ENCODE measurements at regions not wholly inside any gene's neighbourhood (a gene's known extent, or its start where the extent isn't known, plus 50 kb on each side); places are given as distances from the start of the nearest gene placed in this dataset.

DNA sequence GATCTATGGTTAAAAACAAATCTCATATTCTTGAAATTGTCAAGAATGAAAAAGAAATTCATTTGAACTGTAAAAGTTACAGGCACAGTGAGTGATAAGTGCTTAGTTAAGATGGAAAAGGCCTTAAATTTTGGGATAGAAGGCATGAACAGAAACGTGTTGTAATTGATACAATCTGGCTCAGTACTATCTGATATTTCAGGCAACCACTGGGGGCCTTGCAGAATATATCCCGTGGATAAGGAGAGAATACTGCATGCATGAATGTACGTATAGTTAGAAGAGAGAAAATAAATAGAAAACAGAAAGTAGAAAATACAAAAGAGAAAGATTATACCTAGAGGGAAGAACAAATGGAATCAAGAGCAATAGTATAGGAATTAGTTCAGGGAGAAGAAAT lies 741.4 kb upstream of the CCDC54 start:
- no peak overlapping the region for H3K9ac ChIP-seq
- H3K4me1 ChIP-seq (ENCODE audit: control insufficient read depth in 1 of 2, insufficient read depth in 2 of 2, low read depth in 1 of 2, low read length in 1 of 2): peaks cover 0 to 4% of the 10 kb centered on the region in 2 experiments; a peak in 1 of 4 replicates
- WGBS (ENCODE audit: low lambda C conversion rate): 62% methylated on average over 3 of the region's 3 CpGs

DNA sequence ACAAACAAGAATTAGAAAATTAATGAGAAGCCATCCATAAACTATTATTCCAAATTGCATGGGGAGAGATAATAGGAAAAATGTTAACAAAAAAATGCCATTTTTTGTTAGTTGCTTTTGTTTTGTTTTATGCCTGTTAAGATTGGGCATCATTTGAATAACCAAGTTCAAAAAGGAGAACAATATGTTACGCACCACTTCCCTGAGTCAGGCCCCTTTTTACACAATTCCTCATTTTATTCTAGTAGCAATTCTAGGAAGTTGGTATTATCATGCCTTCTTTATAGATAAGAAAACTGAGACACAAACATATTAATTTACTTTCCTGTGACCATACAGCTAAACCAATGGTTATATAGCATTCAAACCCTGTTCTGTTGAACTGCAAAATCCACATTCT lies 736.9 kb upstream of the CCDC54 start:
- no peaks in the 10 kb centered on the region for H3K36me3 ChIP-seq (replicated peaks in 1 of 2; ENCODE audit: control insufficient read depth in 1 of 2, insufficient read depth in 2 of 2, low read length in 1 of 2)
- no peaks in the 10 kb centered on the region for H3K9me3 ChIP-seq
- H3K9me2 ChIP-seq: no peaks in the 10 kb centered on the region
- no peak overlapping the region for H2AFZ ChIP-seq (ENCODE audit: low read depth)
- H3F3A ChIP-seq (replicated peaks; ENCODE audit: insufficient read depth): peaks cover 4% of the 10 kb centered on the region
- no peak for DNase-seq
- H3K27me3 ChIP-seq (ENCODE audit: insufficient read depth): no peaks in the 10 kb centered on the region
- CTCF ChIA-PET: no interaction called here
- POLR2A ChIA-PET: no interaction called here
- H3K4me3 ChIP-seq (ENCODE audit: low read depth in 2 of 2, low read length in 1 of 2): no peak overlapping the region
- peaks cover 0 to 4% of the 10 kb centered on the region in 2 experiments; a peak in 1 of 4 replicates for H3K4me1 ChIP-seq (ENCODE audit: control insufficient read depth in 1 of 2, insufficient read depth in 2 of 2, low read depth in 1 of 2, low read length in 1 of 2)
- WGBS (ENCODE audit: low lambda C conversion rate): 97% methylated on average over 1 of the region's 1 CpG
- no peak overlapping the region for H3K9ac ChIP-seq
- no peaks in the 10 kb centered on the region for H3K79me2 ChIP-seq (ENCODE audit: insufficient read depth)
- H4K20me1 ChIP-seq (ENCODE audit: insufficient read depth): no peaks in the 10 kb centered on the region
- no peak overlapping the region for H3K27ac ChIP-seq (ENCODE audit: low read depth in 2 of 2, low read length in 1 of 2)
- H3K4me2 ChIP-seq: no peak overlapping the region
- TF ChIP-seq SIN3A (IDR thresholded peaks at IDR 0.05; ENCODE audit: borderline replicate concordance, low read depth, low read length): no peak
- TF ChIP-seq, protein P1, sequence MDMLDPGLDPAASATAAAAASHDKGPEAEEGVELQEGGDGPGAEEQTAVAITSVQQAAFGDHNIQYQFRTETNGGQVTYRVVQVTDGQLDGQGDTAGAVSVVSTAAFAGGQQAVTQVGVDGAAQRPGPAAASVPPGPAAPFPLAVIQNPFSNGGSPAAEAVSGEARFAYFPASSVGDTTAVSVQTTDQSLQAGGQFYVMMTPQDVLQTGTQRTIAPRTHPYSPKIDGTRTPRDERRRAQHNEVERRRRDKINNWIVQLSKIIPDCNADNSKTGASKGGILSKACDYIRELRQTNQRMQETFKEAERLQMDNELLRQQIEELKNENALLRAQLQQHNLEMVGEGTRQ (IDR thresholded peaks at IDR 0.05; ENCODE audit: borderline replicate concordance, low read depth, low read length): no peak
- TF ChIP-seq, protein P2, sequence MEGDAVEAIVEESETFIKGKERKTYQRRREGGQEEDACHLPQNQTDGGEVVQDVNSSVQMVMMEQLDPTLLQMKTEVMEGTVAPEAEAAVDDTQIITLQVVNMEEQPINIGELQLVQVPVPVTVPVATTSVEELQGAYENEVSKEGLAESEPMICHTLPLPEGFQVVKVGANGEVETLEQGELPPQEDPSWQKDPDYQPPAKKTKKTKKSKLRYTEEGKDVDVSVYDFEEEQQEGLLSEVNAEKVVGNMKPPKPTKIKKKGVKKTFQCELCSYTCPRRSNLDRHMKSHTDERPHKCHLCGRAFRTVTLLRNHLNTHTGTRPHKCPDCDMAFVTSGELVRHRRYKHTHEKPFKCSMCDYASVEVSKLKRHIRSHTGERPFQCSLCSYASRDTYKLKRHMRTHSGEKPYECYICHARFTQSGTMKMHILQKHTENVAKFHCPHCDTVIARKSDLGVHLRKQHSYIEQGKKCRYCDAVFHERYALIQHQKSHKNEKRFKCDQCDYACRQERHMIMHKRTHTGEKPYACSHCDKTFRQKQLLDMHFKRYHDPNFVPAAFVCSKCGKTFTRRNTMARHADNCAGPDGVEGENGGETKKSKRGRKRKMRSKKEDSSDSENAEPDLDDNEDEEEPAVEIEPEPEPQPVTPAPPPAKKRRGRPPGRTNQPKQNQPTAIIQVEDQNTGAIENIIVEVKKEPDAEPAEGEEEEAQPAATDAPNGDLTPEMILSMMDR (IDR thresholded peaks at IDR 0.05): no peak
- TF ChIP-seq, protein P3, sequence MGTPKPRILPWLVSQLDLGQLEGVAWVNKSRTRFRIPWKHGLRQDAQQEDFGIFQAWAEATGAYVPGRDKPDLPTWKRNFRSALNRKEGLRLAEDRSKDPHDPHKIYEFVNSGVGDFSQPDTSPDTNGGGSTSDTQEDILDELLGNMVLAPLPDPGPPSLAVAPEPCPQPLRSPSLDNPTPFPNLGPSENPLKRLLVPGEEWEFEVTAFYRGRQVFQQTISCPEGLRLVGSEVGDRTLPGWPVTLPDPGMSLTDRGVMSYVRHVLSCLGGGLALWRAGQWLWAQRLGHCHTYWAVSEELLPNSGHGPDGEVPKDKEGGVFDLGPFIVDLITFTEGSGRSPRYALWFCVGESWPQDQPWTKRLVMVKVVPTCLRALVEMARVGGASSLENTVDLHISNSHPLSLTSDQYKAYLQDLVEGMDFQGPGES (IDR thresholded peaks at IDR 0.05; ENCODE audit: low read depth, low read length): no peak
- TF ChIP-seq TAF1 (IDR thresholded peaks at IDR 0.05; ENCODE audit: borderline replicate concordance, low read depth, low read length): no peak
- TF ChIP-seq FOSL2 (IDR thresholded peaks at IDR 0.05; ENCODE audit: borderline replicate concordance, low read depth): no peak
- TF ChIP-seq RAD21 (IDR thresholded peaks at IDR 0.05; ENCODE audit: low read length): no peak
- TF ChIP-seq, protein P4, sequence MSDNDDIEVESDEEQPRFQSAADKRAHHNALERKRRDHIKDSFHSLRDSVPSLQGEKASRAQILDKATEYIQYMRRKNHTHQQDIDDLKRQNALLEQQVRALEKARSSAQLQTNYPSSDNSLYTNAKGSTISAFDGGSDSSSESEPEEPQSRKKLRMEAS (IDR thresholded peaks at IDR 0.05; ENCODE audit: low read depth): no peak

More for the DNA sequence above, 741.4 kb upstream of the CCDC54 start:
- Histone ChIP-seq H2AFZ (ENCODE audit: low read depth) (no peak overlapping the region), H3F3A (replicated peaks; ENCODE audit: insufficient read depth) (peaks cover 4% of the 10 kb centered on the region), H3K9me2 (no peaks in the 10 kb centered on the region), H4K20me1 (ENCODE audit: insufficient read depth) (no peaks in the 10 kb centered on the region), H3K27ac (ENCODE audit: low read depth in 2 of 2, low read length in 1 of 2) (peak overlapping the region in 1 of 2 experiments; percentile 44; a peak in 2 of 4 replicates), H3K27me3 (ENCODE audit: insufficient read depth) (no peaks in the 10 kb centered on the region), H3K9me3 (no peaks in the 10 kb centered on the region), H3K79me2 (ENCODE audit: insufficient read depth) (no peaks in the 10 kb centered on the region), H3K4me2 (no peak overlapping the region), H3K4me3 (ENCODE audit: low read depth in 2 of 2, low read length in 1 of 2) (no peak overlapping the region), H3K36me3 (replicated peaks in 1 of 2; ENCODE audit: control insufficient read depth in 1 of 2, insufficient read depth in 2 of 2, low read length in 1 of 2) (no peaks in the 10 kb centered on the region)
- TF ChIP-seq GABPA (IDR thresholded peaks at IDR 0.05; ENCODE audit: low read depth) (no peak), JUND (IDR thresholded peaks at IDR 0.05) (no peak), TCF12 (IDR thresholded peaks at IDR 0.05) (no peak), FOXM1 (IDR thresholded peaks at IDR 0.05; ENCODE audit: low read depth) (no peak), FOXJ3 (CRISPR knock-in tag; IDR thresholded peaks at IDR 0.05) (no peak), CHD2 (IDR thresholded peaks at IDR 0.05; ENCODE audit: low read length, partially characterized antibody) (no peak), RFX5 (IDR thresholded peaks at IDR 0.05; ENCODE audit: low read length) (no peak), FOSL2 (IDR thresholded peaks at IDR 0.05; ENCODE audit: borderline replicate concordance, low read depth) (no peak)
- TF ChIP-seq, protein P2 (IDR thresholded peaks at IDR 0.05): no peak; the same call in 1 of the 2 replicates
- TF ChIP-seq, protein P3 (IDR thresholded peaks at IDR 0.05; ENCODE audit: low read depth, low read length): no peak
- ChIA-PET CTCF (no interaction called here), POLR2A (no interaction called here)
- DNase-seq: no peak

All from SK-N-SH (cell line).